MM.1S (cell line): ENCODE measurements at regions not wholly inside any gene's neighbourhood (a gene's known extent, or its start where the extent isn't known, plus 50 kb on each side); places are given as distances from the start of the nearest gene placed in this dataset.

ENCODE experiments used
- DNase-seq: peaks from one replicate; pipeline ENCODE4 v3.0.0-alpha.2; 2015
- H2AFZ ChIP-seq: fragments of 300-600 bp; sonication (generic); 2 replicates; pipeline ENCODE4 v1.6.0; 2016; ENCODE audit warnings: antibody characterized with exemption, low read length
- H3F3A ChIP-seq: fragments of 300-600 bp; sonication (generic); 2 replicates; pipeline ENCODE4 v1.6.1; 2016; ENCODE audit warnings: mild to moderate bottlenecking, antibody characterized with exemption, low read length, moderate library complexity, mixed read lengths; ENCODE audit not compliant: insufficient read depth
- H3K27ac ChIP-seq: fragments of 300-600 bp; sonication (generic); 2 replicates; pipeline ENCODE4 v1.5.1; 2016; ENCODE audit warnings: mild to moderate bottlenecking, low read length
- H3K27me3 ChIP-seq: fragments of 300-600 bp; sonication (generic); replicated peaks from 2 replicates; pipeline ENCODE4 v1.6.0; 2016; ENCODE audit warnings: low read length; ENCODE audit not compliant: insufficient read depth
- H3K36me3 ChIP-seq: fragments of 300-600 bp; sonication (generic); replicated peaks from 2 replicates; pipeline ENCODE4 v1.6.1; 2016; ENCODE audit warnings: mild to moderate bottlenecking, low read length, mixed read lengths; ENCODE audit not compliant: insufficient read depth
- H3K4me1 ChIP-seq: fragments of 300-600 bp; sonication (generic); 2 replicates; pipeline ENCODE4 v1.6.1; 2016; ENCODE audit warnings: low read length, mixed read lengths
- H3K4me2 ChIP-seq: fragments of 300-600 bp; sonication (generic); 2 replicates; pipeline ENCODE4 v1.6.0; 2016; ENCODE audit warnings: low read depth, low read length
- H3K4me3 ChIP-seq: fragments of 300-600 bp; sonication (generic); 2 replicates; pipeline ENCODE4 v1.5.1; 2016; ENCODE audit warnings: low read length, mixed read lengths
- H3K79me2 ChIP-seq: fragments of 300-600 bp; sonication (generic); 2 replicates; pipeline ENCODE4 v1.6.1; 2016; ENCODE audit warnings: mixed run types, low read length, mixed read lengths
- H3K9ac ChIP-seq: fragments of 300-600 bp; sonication (generic); 2 replicates; pipeline ENCODE4 v1.6.1; 2016; ENCODE audit warnings: low read length, mixed read lengths
- H3K9me2 ChIP-seq: fragments of 300-600 bp; sonication (generic); replicated peaks from 2 replicates; pipeline ENCODE4 v1.6.1; 2016; ENCODE audit warnings: mild to moderate bottlenecking, low read length, mixed read lengths; ENCODE audit not compliant: insufficient read depth
- H3K9me3 ChIP-seq: fragments of 300-600 bp; sonication (generic); replicated peaks from 2 replicates; pipeline ENCODE4 v1.6.1; 2016; ENCODE audit warnings: mild to moderate bottlenecking, low read length, mixed read lengths; ENCODE audit not compliant: insufficient read depth
- H4K20me1 ChIP-seq: fragments of 300-600 bp; sonication (generic); 2 replicates; pipeline ENCODE4 v1.6.1; 2016; ENCODE audit warnings: mild to moderate bottlenecking, low read length, moderate library complexity, mixed read lengths; ENCODE audit not compliant: insufficient read depth
- CTCF ChIP-seq: fragments of 300-600 bp; sonication (generic); IDR thresholded peaks from 2 replicates; pipeline ENCODE4 v1.5.1; 2016; ENCODE audit warnings: antibody characterized with exemption, low read length, mixed read lengths
- EZH2 ChIP-seq: fragments of 300-600 bp; sonication (generic); optimal IDR thresholded peaks from 2 replicates; pipeline ENCODE3; 2017; ENCODE audit warnings: low read depth, mild to moderate bottlenecking, antibody characterized with exemption, low read length, mixed read lengths
- EZH2phosphoT487 ChIP-seq: fragments of 300-600 bp; sonication (generic); IDR thresholded peaks from 2 replicates; pipeline ENCODE4 v1.6.1; 2018; ENCODE audit warnings: antibody characterized with exemption, low read length

- Histone ChIP-seq H3K27me3 (no peaks in the 10 kb centered on the region), H4K20me1 (no peaks in the 10 kb centered on the region), H3K27ac (no peak overlapping the region), H3K4me2 (no peak overlapping the region), H3K4me3 (no peak overlapping the region), H3F3A (no peaks in the 10 kb centered on the region), H3K9me2 (no peaks in the 10 kb centered on the region), H3K4me1 (no peaks in the 10 kb centered on the region), H2AFZ (no peak overlapping the region), H3K9ac (no peak overlapping the region), H3K79me2 (no peaks in the 10 kb centered on the region), H3K36me3 (no peaks in the 10 kb centered on the region), H3K9me3 (no peaks in the 10 kb centered on the region)
- no peak for TF ChIP-seq EZH2phosphoT487
- no peak for TF ChIP-seq CTCF
- TF ChIP-seq EZH2 = no peak
- no peak for DNase-seq
Measured at GRCh38 chr20:22652681-22653588, 68.6 kb upstream of the FOXA2 start.

- Histone ChIP-seq H3K4me1 (no peaks in the 10 kb centered on the region), H3K9me2 (no peaks in the 10 kb centered on the region), H3K79me2 (no peaks in the 10 kb centered on the region), H3K4me3 (no peak overlapping the region), H3K27ac (no peak overlapping the region), H3K9ac (no peak overlapping the region), H3F3A (no peaks in the 10 kb centered on the region), H4K20me1 (no peaks in the 10 kb centered on the region), H3K9me3 (no peaks in the 10 kb centered on the region), H3K36me3 (no peaks in the 10 kb centered on the region), H3K4me2 (no peak overlapping the region), H3K27me3 (no peaks in the 10 kb centered on the region), H2AFZ (no peak overlapping the region)
- DNase-seq = no peak
- TF ChIP-seq CTCF (no peak), EZH2 (no peak), EZH2phosphoT487 (no peak)
Measured at GRCh38 chr20:22653658-22654642, 69.6 kb upstream of the FOXA2 start.

- Histone ChIP-seq H3K9ac (no peak overlapping the region), H2AFZ (no peak overlapping the region), H3K9me3 (no peaks in the 10 kb centered on the region), H3K4me3 (no peak overlapping the region), H3F3A (no peaks in the 10 kb centered on the region), H3K36me3 (no peaks in the 10 kb centered on the region), H3K27ac (no peak overlapping the region), H3K79me2 (no peaks in the 10 kb centered on the region), H4K20me1 (no peaks in the 10 kb centered on the region), H3K27me3 (no peaks in the 10 kb centered on the region), H3K4me1 (no peaks in the 10 kb centered on the region), H3K9me2 (no peaks in the 10 kb centered on the region), H3K4me2 (no peak overlapping the region)
- no peak for DNase-seq
- TF ChIP-seq EZH2phosphoT487 (no peak), CTCF (no peak), EZH2 (no peak)
Measured at GRCh38 chr20:22663528-22664025, 79.2 kb upstream of the FOXA2 start.
